K562 (cell line): ENCODE measurements at regions not wholly inside any gene's neighbourhood (a gene's known extent, or its start where the extent isn't known, plus 50 kb on each side); places are given as distances from the start of the nearest gene placed in this dataset.

ENCODE experiments used
- CUX1 ChIP-seq: fragments of 200-800 bp; sonication (Bioruptor generic); IDR thresholded peaks from 2 replicates; pipeline ENCODE4 v1.6.1; 2016; ENCODE audit warnings: missing genetic modification characterization, missing compliant biosample characterization
- EZH2 ChIP-seq: IDR thresholded peaks from 2 replicates; pipeline ENCODE4 v1.6.1; 2012; ENCODE audit warnings: low read depth, mild to moderate bottlenecking, inconsistent platforms, low read length, borderline replicate concordance
- FOS ChIP-seq: IDR thresholded peaks from 3 replicates; pipeline ENCODE4 v1.6.1; 2011; ENCODE audit not compliant: insufficient read length; ENCODE audit errors: extremely low read depth
- KAT2B ChIP-seq: IDR thresholded peaks from one replicate; pipeline ENCODE4 v1.6.1; 2012; ENCODE audit warnings: low read depth, mild to moderate bottlenecking, control low read depth, inconsistent platforms, low read length, moderate library complexity
- PYGO2 ChIP-seq: fragments of 450-650 bp; IDR thresholded peaks from 2 replicates; pipeline ENCODE4 v1.6.1; 2016; ENCODE audit warnings: mild to moderate bottlenecking, missing genetic modification characterization, moderate library complexity, missing compliant biosample characterization
- ZNF174 ChIP-seq: fragments of 250-450 bp; sonication (Bioruptor Pico); IDR thresholded peaks from 2 replicates; pipeline ENCODE4 v1.4.0; 2020; ENCODE audit warnings: mild to moderate bottlenecking
- ZNF217 ChIP-seq: sonication (generic); formaldehyde crosslinking; IDR thresholded peaks from 2 replicates; pipeline ENCODE4 v1.8.0; 2022; ENCODE audit warnings: mild to moderate bottlenecking, missing genetic modification reagents
- TF ChIP-seq, protein P1 (sequence below), 3 experiments: IDR thresholded peaks in 2 of 3; conservative IDR thresholded peaks in 1 of 3; 2 replicates each; pipeline ENCODE4 v1.5.1; 2011 to 2012; ENCODE audit warnings: low read length in 3 of 3, mild to moderate bottlenecking in 3 of 3, control low read depth in 2 of 3, improper control_type of control experiment in 1 of 3, inconsistent platforms in 1 of 3, low read depth in 1 of 3, mixed read lengths in 1 of 3, moderate library complexity in 1 of 3; ENCODE audit not compliant: insufficient read depth in 2 of 3

DNA sequence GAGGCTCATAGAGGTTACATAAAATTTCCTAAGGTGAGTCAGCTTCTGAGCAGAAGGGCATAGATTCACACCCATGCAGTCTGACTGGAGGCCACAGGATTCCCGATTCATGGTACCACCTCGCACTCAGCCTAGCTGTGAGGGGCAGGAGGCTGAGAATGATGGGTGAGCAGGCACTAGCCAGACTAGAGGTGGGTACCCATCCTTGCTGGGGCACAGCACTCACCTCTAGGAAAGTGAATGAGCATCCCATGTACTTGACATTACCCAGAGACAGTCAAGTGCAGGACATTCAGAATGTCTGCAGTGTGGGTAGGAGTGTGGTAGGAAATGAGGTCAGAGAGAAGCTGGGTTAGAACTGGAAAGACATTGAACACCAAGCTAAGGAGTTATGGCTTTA, 255.5 kb downstream of the CDK5RAP2 start:
- no peak for TF ChIP-seq KAT2B
- TF ChIP-seq, protein P1, sequence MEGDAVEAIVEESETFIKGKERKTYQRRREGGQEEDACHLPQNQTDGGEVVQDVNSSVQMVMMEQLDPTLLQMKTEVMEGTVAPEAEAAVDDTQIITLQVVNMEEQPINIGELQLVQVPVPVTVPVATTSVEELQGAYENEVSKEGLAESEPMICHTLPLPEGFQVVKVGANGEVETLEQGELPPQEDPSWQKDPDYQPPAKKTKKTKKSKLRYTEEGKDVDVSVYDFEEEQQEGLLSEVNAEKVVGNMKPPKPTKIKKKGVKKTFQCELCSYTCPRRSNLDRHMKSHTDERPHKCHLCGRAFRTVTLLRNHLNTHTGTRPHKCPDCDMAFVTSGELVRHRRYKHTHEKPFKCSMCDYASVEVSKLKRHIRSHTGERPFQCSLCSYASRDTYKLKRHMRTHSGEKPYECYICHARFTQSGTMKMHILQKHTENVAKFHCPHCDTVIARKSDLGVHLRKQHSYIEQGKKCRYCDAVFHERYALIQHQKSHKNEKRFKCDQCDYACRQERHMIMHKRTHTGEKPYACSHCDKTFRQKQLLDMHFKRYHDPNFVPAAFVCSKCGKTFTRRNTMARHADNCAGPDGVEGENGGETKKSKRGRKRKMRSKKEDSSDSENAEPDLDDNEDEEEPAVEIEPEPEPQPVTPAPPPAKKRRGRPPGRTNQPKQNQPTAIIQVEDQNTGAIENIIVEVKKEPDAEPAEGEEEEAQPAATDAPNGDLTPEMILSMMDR (IDR thresholded peaks at IDR 0.05 in 2 of 3, conservative IDR thresholded peaks at IDR 0.05 in 1 of 3; ENCODE audit: insufficient read depth in 2 of 3, low read depth in 1 of 3, low read length in 3 of 3) = no peak
- no peak for TF ChIP-seq ZNF174 (CRISPR knock-in tag)
- TF ChIP-seq PYGO2 (tag) = no peak
- no peak for TF ChIP-seq EZH2
- no peak for TF ChIP-seq ZNF217 (CRISPR knock-in tag)
- no peak for TF ChIP-seq FOS
- TF ChIP-seq CUX1 (CRISPR knock-in tag) = no peak
